Left ventricle myocardium superior (tissue), 1 donor: ENCODE measurements at regions not wholly inside any gene's neighbourhood (a gene's known extent, or its start where the extent isn't known, plus 50 kb on each side); places are given as distances from the start of the nearest gene placed in this dataset.

ENCODE experiments used
- ATAC-seq: fragments of 200-7000 bp; cut with Tn5 transposase; one replicate; pipeline ENCODE4 v1.9.1; 2020; ENCODE audit warnings: mild to moderate bottlenecking, moderate library complexity
- DNase-seq: peaks from one replicate; pipeline ENCODE4 v3.0.0-alpha.2; 2020
- intact Hi-C: fragments of 100-400 bp; cut with micrococcal nuclease; formaldehyde crosslinking; loops from one replicate; pipeline ENCODE4 v1.11.0; 2022
- donor health status: DM: no; HTN: yes; CAD: no; lungs with severe emphysema.

DNA sequence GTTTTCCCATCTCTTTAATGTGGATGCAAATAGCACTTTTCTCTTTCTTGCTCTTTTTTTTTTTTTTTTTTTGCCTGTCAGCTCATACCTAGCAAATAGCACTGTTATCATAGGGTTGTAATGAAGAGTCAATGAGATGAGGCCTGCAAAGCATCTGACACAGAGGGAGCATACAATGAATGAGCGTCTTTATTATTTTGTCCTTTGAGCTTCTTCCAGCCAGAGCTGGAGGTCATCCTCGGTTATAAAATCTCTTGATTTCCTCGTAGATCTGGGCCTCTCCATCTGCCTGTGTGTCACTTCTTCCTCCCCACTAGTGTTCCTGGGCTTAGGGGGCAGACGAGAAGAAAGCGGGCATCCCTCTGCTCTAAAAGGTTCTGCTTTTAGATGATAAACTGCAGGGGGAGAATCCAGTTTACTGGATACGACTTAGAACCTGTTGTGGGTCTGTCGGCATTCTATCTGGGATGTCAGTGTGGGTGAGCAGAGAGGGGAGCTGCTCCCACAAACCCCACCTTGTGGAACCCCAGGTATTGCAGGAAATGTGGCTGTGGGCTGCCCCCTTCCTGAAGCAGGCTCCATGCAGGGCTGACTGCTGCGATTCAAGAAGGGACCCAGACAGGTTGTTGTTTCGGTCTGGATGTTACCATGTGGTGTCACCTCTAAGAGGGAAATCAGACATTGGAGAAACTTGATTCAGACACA is 135.8 kb upstream of the GPR26 start:
- intact Hi-C loops: no loop called here
- no peak for DNase-seq
- ATAC-seq: no peak

DNA sequence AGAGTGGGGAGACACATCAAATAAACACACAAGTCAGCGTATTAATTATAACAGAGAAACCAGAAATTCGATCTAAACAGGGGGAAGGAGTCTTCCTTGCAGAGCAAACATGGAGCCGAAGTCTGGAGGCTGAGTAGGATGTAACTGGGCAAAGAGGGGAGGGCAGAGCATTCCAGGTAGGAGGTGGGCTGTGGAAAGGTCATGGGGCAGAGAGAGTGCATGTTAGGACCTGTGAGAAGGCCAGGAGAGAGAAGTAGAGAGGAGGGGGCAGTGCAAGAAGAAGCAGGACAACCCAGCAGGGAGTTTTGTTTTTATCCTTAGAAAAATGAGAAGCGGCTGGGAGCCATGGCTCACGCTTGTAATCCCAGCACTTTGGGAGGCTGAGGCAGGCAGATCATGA is 130.8 kb upstream of the GPR26 start:
- ATAC-seq (no peak), DNase-seq (no peak)
- intact Hi-C loops: no loop called here

DNA sequence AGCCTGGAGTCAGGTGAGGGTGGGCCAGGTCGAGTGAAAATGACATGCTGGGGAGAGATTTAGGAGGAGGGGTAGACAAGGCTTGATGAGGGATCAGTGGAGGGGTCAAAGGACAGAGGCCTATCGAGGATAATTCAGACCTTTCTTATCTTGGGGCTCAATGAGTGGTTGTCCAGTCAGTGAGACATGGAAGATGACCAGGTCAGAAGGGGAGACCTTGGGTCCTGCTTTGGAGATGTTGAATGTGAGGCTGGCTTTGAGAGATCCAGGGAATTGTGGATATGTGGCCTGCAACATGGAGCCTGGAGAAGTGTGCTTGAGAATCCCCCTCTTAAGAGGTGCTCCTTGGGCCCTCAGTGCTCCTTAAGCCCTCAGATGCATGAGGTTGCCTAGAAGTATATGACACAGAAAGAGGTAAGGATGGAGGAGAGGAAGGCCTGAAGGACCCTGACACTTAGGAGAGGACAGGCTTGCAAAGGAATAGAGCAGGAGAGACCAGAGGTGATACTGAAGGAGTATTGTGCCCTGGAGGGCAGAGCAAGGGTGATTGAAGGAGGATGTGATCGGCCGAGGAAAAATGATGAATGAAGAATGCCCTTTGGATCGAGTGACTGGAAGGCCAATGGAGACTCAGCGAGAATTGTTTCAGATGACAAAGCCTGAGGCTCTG is 129.8 kb upstream of the GPR26 start:
- DNase-seq: no peak
- intact Hi-C loops: no loop called here
- no peak for ATAC-seq

- ATAC-seq (no peak), DNase-seq (no peak)
- intact Hi-C loops: no loop called here
These were observed 128.8 kb upstream of the GPR26 start for GRCh38 chr10:123537188-123537961.

DNA sequence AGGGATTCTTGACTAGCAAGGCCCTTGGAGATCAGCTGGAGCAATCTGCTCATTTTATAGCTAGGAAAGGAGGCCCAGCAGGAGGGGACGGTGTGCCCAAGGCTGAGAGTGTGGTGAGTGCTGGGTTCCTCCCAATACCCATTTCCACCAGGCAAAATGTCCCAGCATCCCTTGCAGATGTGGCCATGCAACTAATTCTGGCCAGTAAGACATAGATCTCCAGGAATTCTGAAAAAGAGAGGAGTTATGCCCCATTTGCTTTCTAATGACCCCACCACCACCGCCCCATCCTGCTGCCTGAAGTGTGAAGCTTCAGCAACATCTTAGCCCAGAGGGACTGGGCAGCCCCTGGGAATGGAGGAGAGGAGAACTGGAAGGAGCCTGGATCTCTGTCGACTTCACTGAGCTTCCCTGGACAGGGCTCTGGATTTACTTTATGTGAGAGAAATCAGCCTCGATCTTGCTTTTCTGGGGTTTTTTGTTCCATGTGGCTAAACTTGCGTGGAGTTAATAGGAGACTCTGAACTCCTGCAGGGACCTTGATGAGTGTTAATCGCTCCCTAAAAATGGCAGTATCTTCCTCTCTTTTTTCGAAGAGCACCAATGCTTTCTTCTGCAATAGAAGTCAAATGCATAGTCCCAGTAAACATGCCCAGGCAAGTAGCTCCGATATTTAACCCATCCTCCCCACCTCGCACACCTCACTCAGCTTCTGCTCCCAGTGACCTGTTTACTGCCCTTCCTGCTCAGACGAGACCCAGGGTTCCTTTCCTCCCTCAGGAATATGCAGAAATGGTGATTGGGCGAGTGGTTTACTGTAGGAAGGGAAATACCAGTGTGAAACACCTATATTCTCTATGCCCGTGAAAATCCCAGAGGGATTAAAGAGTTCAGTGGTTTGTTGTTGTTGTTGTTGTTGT is 127.5 kb upstream of the GPR26 start:
- intact Hi-C loops: no loop called here
- DNase-seq (no peak), ATAC-seq (no peak)

GRCh38 chr10:123544986-123545385 is 121.2 kb upstream of the GPR26 start:
- ATAC-seq (no peak), DNase-seq (no peak)
- intact Hi-C loops: no loop called here

GRCh38 chr10:123548770-123549169 is 117.4 kb upstream of the GPR26 start:
- intact Hi-C loops: no loop called here
- no peak for ATAC-seq
- DNase-seq: no peak

DNA sequence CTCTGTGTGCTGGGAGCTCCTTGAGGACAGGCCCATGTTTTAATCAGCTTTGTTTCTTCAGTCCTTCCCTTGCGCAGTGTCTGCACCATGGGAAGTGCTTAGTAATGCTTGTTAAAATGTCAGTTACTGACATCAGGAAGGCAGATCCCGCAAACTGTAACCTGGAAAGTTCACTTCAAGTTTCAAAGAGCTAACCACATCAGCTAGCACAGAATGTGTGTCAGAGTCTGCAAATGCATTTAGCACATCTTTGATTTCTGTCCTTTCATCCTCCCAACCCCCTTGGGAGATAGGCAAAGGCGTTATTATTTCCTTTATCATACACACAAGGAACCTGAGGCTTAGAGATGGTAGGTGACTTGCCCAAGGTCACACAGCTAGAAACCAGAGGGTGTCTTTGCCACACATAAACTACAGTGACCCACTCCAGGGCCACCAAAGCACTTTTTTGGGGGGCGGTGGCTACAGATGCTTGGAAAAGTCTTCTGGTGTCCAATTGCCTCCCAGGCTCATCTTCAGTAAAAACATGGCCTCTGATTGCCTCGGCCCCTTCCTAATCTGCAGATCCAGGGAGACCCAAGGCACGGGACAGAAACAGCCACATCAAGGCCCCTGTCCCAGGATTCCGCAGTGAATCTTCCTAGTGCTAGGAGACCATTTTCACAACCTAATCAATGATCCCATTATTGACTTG is 116.2 kb upstream of the GPR26 start:
- ATAC-seq: no peak
- intact Hi-C loops: no loop called here
- no peak for DNase-seq

GRCh38 chr10:123550675-123551096 is 115.5 kb upstream of the GPR26 start:
- DNase-seq (no peak), ATAC-seq (no peak)
- intact Hi-C loops: no loop called here

GRCh38 chr10:123551259-123551658 is 114.9 kb upstream of the GPR26 start:
- intact Hi-C loops: no loop called here
- ATAC-seq: no peak

DNA sequence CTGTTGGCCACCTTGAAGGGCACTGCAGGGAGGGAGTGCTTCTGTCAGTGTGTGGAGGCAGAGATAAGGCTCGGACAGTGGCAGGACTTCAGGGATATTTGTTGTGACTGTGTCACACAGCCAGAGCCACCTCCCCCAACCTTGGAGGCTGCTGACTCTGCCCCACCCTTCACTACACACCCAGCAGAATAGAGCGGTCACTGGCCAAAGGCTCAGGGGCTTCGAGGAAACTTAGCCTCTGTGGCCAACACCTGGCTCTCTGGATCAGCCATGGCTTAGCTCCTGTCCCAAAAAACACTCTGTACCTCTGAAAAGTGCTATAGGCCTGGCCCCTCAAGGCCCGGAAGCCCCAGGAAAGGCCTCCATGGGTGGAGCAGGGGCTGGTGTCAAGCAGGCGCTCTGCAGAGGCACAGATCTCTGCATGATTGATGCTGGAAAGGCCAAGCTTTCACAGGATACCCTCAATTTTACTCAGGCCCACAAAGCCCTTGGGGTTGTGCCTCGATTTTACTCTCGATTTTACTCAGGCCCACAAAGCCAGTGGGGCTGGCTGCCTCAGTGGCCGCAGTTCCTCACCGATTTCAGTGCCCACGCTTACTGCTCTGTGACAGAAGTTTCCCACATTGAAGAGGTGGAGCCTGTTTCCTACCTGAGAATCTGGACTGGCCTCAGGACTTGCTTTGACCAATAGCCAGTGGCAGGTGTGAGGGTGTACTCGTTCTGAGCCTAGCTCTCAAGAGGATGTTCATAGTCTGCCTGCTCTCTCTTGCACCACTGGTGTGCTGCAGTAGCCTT is 113.2 kb upstream of the GPR26 start:
- intact Hi-C loops: no loop called here
- no peak for DNase-seq

More at GRCh38 chr10:123551259-123551658, 114.9 kb upstream of the GPR26 start:
- DNase-seq: no peak

DNA sequence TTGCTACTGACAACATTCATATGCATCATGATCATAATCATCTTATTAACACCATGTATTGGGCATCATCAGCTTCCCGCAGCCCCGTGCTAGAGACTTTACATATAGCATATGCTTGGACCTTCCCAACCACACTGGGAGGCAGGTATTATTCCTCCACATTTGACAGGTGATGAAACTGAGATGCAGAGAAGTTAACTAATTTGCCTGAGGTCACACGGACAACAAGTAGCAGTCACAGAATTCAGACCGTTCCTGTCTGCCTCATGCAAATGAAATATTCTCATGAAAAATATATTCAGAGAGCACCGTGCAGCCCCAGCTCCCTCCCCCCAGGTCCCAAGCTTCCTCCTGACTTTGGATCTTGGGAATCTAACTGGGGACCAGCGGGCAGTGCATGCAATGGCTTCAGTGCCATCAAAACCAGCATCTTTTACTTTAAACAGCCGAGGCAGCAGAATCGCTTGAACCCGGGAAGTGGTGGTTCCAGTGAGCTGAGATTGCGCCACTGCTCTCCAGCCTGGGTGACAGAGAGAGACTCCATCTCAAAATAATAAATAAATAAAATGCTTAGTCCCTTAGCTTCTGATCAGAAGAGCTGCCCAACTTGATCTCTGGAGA is 112.2 kb upstream of the GPR26 start:
- ATAC-seq (no peak), DNase-seq (no peak)
- intact Hi-C loops: no loop called here

More for the DNA sequence above, 113.2 kb upstream of the GPR26 start:
- ATAC-seq: no peak

DNA sequence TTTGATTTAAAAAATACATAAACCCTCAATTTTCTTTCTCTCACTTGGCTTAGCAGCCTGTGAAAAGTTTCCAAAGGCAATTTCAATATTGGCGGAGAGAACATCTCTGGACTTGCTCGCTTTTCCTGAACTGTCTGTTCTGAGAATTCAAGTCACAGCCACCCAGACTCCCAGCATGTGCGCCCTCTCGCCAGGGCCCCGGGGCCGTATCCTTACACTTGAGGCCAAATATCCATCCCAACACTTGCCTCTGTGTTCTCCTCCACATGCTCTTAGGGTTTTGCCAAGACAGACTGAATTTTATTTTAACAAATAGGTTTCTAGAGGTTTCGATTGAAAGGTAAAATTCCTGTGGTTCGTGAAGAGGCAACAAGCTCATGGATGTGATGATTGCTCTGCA is 111.5 kb upstream of the GPR26 start:
- DNase-seq (no peak), ATAC-seq (no peak)
- intact Hi-C loops: loop anchor here (5.0 kb wide), 1 partner anchor 422 kb away; no protein-coding TSS in a partner anchor

DNA sequence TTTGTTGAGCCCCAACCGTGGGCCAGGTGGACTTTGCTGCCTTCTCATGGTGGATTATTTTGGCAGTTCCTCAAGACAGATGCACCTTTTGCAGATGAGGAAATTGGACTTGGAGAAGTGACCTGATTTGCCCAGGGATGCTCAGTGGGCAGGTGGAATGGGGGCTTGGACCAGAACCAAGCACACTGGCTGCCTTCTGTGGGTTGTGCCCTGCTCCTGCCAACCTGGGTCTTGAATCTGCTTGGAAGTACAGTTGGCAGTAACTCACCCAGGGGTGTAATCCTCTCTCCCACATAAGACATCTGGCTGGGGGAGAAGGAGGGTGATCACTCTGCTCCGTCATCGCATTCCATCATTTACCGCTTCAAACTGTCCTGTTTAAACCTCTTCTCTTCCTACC is 110.5 kb upstream of the GPR26 start:
- DNase-seq (no peak), ATAC-seq (no peak)
- intact Hi-C loops: loop anchor here (5.0 kb wide), 1 partner anchor 423 kb away; no protein-coding TSS in a partner anchor

DNA sequence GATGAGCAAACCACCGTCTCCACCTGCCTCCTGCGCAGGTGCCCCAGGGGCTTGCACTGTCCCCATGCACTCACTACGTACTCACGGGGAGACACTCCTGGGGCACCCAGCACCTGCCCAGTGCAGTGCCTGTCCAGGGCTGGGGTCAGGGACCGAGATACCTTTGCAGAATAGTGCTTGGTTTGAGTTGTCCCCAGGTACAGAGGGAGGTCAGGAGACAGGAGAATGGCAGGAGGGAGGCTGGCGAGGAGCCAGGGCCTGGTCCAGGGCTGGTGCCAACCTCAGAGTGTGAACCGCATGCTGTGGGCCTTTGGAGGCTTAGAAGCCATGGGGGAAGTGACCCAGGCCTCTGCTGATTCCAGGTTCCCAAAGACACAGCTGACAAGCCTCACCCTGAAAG is 110.1 kb upstream of the GPR26 start:
- intact Hi-C loops: loop anchor here (5.0 kb wide), 1 partner anchor 424 kb away; no protein-coding TSS in a partner anchor
- DNase-seq: no peak

DNA sequence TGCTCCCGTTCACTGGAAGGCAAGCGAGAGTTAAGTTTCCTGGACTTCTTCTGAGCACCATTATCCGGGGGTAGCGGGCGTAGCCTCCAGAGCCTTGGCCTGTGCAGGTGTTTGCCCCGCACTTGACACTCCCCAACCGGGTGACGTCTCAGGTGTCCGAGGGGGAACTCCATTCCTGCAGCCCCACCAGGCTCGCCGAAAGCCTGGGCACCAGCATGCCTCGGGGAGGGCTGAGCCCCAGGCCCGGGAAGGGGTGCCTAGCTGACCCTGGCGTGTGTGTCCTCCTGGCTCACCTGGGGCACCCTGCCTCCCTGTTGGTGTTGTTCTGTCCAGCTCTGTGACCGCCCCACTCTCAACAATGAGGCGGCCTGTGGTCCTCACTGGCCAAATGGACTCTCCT is 109.4 kb upstream of the GPR26 start:
- DNase-seq (no peak), ATAC-seq (no peak)
- intact Hi-C loops: loop anchor here (5.0 kb wide), 1 partner anchor 424 kb away; no protein-coding TSS in a partner anchor

More for the DNA sequence above, 110.1 kb upstream of the GPR26 start:
- no peak for ATAC-seq
